ENCODE measurements at regions not wholly inside any gene's neighbourhood (a gene's known extent, or its start where the extent isn't known, plus 50 kb on each side); places are given as distances from the start of the nearest gene placed in this dataset.

- TF ChIP-seq POLR2A (IDR thresholded peaks at IDR 0.05; ENCODE audit: low read depth, low read length) (no peak), TAF1 (IDR thresholded peaks at IDR 0.05; ENCODE audit: borderline replicate concordance, low read depth, low read length) (no peak)
Observed at GRCh38 chr6:169082093-169082492, 171.6 kb downstream of the THBS2 start.

Data from GM12892 (cell line).